ENCODE measurements at regions not wholly inside any gene's neighbourhood (a gene's known extent, or its start where the extent isn't known, plus 50 kb on each side); places are given as distances from the start of the nearest gene placed in this dataset.
"Not testable (repeated sequence)": the region's sequence is repeated elsewhere in the genome, so short reads cannot be mapped to it uniquely, and the experiment has no call there.

DNA sequence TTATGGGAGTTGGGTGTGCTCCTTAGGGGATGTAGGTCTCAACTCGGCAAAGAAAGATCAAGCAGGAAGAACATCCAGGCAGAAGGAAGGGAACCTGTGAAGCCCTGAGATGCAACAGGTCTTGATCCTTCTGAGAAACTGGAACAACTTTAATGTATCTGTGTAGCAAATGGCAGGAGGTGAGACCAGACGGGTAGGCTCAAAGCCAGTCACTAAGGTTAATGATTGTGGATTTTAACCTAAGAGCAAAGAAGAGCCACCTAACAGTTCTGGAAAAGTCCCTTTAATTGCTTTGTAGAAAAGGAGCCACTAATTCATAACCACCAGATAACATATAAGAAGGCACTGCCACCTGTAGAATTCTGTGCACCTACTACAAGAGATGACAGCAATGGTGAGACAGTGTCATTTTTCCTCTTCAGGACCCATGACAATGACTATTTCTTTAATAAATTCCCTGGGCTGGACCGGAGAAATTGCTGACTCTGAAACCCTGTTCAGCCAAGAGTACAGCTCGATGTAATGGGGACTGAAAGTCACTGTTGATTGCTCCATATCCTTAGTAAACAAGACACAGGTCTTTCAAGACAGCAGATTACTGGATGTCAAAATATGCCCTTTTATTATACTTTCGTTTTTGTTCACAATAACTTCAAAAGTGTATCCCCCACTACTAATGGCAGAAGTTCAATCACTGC is 326.2 kb downstream of the CBLN4 start:
- no peak for FAIRE-seq

DNA sequence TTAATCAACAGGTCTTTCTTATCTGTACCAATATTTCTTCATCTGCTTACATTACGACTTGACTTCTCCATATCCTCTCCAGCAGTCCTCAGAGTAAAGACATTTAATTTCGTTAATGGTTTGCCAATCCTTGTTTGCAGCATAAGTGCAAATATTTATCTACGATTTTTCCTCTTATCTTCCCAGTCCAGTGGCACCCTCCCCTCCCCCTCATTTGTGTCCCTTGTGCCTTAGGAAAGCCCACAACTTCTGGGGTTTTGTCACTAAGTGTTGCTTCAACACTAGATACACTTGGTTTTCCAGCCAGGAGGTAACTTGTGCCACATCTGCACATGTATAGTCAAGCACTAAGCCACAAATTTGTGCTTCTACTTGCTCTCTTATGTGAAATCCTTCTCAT is 327.2 kb downstream of the CBLN4 start:
- FAIRE-seq, result no peak

DNA sequence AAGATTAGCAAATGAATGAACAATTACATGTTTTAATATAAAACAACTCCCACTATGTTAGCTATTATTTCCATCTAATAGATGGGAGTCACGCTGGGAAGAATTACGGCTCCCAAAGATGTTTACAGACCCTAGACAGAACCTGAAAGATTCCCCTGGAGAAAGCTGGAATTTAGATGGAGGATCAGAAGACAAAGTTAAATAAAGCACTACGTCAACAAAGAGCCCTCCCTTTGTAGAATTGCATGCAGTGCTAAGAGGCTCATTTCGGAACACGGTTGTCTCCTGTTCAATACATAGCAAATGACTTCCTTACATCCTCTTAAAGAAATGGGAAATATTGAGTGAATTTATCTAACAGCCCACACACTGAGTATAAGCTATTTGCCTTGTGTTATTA is 328.3 kb downstream of the CBLN4 start:
- FAIRE-seq, result no peak

DNA sequence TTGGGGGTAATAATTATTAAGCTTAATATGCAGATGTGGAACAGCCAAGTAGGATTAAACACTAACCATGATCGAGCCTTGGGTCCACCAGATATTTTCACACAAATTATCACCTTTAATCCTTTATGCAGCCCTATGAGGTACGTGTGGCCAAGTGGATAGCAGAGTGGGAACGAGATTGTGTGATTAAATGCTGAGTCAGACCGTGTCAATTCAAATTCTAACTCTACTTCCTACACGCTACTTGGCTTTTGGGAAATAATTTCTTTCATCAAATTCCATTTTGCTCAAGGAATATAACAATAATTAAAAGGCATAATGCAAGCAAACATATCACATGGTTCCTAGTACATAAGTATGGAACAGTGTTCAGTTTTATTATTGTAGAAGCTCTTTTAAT is 329.2 kb downstream of the CBLN4 start:
- no peak for FAIRE-seq

DNA sequence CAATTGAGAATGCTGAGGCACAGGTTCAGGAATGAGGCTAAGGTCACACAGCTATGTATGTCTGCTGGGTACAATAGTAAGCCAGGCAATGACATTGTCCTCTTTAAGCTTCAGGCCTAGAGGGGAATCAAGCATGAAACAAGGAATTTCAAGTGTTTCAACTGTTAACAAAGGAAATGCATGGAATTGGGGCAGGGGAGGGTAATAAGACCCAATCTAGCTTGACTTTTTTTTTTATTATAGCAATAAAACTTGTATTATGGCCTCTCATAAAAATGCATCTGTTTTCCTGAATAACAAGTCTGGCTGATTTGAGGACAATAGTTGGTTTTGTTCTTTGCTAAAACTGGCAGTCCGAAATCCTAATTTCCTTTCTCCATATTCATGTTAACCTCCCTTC is 336.7 kb downstream of the CBLN4 start:
- no peak for FAIRE-seq

DNA sequence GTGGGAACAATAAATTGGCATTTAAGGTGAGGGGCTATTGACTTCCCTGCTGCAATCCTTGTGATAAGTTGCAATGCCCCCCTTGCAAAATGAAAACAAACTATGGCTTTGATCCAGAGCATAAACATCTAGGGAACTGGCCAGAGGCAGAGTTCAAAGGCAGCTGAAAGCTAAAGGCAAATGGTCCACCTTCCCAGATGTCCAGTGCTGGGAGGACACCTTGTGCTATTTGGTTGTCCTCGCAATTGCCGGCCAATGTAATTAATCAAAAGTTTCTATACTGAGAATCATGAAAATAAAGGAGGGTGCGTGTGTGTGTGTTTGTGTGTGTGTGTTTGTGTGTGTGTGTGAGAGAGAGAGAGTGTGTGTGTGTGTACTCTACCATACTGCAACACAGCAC is 337.4 kb downstream of the CBLN4 start:
- FAIRE-seq, result no peak

DNA sequence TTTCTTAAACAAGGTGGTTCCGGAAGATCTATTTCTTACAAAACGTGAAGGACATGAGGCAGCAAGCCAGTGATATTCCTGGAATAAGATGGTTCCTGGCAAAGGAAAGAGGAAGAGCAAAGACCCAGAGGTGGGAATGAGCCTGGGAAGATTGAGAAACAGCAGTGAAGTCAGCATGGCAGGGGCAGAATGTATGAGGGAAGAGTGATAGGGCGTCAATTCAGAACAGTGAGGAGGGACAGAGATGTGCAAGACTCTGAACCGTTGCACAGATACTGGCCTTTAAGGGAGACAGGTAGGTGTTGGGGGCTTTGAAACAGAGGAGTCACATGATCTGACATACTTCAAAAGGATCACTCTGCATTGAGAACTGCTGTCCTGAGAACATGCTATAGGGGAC is 338.3 kb downstream of the CBLN4 start:
- no peak for FAIRE-seq

DNA sequence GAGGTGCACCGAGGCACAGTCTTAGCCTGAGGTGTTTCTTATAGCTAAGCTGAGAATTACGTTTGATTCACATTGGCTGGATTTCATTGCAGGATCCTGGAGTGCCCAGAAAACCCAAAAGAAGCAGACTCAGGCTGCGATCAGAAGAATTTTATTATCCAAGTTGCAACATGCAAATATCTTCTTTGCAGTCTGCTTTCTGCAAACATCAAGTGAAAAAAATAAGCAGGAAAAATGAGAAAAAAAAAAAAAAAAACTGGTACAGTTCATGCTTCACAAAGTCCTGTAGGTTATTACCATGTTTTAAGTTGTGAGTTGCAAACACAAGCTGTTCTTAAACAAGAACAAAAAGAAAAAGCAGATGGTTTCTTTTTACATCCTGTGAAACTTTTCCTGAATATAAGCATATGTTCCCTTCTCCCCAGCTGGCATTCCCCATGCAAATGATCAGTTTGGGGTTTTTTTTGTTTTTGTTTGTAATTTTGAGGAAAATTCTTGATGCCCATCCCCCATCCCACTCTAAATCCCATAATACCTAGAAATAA is 349.0 kb downstream of the CBLN4 start:
- FAIRE-seq, result no peak

DNA sequence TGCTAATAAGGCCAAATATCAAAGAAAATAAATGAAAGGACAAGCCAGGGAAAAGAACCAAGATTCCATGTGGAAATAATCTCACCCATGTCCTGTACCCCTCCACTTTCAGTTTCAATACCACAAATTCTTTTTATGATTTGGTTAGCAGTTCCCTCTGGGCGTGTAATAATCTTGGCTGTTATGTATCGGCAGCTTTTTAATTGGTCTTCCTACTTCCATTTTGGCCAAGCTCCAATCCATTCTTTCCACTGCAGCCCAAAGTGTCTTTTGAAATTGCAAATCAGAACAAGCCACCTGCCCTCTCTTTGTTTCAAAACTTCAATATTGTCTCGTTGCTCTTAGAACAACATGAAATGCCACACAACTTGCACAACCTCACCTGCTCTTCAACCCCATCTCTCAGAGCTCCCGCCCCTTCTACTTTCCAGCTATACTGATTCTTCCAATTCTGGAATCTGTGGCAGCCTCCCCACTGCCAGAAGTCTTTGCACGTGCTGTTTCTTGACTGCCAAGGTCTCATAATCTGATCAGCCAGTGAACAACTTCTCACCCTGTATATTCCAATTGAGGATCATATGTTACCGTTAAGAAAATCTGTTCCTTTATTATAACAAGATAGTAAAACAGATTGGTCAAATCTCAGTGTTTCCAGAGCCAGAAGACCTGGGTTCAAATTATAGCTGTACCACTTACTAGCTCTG is 354.5 kb downstream of the CBLN4 start:
- FAIRE-seq, result no peak

DNA sequence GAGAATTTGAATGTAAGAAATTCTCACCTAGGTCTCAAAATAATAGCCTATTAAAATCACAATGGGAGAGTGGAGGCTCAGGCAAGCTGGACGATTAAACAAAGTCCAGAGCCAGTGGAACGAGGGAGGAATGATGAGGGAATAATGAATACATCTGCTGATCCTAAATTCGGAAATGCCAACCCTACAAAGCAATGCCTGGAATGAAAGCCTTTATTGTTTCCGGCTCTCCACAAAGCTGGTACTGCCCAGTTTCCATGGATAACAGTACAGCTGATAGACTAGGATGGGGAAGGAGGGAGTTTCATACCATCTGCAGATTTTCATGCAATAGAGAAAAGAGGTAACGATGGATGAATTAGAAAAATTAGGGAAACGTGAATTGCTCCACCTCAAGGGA is 356.1 kb downstream of the CBLN4 start:
- no peak for FAIRE-seq

DNA sequence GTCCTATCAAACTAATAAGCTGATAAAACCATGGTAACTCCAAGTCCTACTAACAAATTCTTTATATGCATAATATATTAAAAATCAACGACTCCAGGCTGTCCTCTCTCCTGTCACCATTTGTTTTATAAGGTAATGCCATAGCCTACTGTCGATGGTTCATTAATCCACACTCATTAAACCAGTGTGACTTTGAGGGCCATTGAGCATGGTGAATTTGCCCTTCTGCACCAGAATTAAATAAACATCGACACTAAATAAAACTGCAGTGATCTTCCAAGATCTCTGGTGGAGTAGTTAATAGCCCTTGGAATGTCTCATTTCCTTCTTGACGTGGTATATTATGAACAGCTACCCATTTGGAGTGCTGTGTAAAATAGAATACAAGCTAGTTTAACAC is 358.5 kb downstream of the CBLN4 start:
- no peak for FAIRE-seq

DNA sequence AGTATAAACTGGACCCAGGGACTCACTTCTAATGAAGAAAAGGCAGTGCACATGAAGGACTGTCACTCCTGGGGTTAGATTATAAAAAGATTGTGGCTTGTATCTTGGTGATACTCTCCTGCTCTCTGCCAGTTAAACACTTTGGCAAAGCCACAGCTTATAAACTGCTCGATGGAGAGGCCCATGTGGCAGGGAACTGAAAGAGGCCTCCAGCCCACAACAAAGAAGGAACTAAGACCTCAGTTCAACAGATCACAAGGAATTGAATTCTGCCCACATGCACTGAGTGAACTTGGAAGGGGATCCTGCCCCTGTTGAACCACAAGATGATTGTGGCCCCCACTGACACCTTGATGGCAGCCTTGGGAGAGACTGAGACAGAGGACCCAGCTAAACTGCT is 363.8 kb downstream of the CBLN4 start:
- no peak for FAIRE-seq

DNA sequence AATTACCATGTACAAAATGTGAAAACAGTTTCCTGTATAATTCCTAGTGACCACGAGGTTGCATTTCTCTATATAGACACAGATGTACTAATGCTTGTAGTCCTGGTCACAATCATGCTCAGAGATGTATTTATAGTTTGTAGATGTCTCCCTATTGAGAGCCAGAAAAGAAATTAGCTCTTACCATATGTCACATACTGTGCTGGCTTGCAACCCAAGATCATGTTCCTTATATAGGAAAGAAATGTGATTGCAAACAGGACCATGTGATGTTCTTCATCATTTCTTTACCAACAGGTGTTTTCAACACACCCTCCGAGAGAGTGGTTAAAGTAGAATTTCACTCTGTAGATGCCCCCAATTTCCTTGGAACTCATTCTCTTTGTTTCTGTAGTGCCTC is 369.4 kb downstream of the CBLN4 start:
- FAIRE-seq, result no peak

DNA sequence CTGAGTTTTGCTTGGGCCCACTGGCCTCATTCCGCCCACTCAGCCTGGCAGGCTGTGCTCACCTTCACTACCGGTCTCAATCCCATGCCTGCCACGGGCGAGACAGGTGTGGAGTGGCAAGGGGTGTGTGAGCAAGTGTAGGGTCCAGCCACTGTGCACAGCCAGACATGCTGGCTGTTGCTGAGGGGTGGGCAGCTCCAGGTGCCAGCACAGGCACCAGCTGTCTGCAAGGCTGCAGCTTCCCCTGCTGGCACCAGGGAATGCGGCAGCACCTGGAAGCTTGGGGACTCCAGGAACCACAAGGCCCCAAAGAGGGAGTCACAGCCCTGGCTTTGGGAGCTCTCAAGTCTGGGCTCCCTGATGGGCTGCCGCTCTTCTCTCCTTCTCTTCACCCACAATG is 372.7 kb downstream of the CBLN4 start:
- FAIRE-seq, result no peak

DNA sequence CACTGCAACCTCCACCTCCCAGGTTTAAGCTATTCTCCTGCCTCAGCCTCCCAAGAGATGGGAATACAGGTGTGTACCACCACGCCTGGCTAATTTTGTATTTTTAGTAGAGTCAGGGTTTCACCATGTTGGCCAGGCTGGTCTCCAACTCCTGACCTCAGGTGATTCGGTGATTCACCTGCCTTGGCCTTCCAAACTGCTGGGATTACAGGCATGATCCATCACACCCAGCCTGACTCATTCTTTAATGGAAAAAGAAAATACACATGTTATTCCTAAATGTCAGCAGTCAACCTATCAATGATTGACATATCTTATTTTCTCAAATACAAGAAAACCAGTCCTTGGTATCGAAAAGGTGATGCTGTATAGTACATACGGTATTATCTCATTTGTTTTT is 376.2 kb downstream of the CBLN4 start:
- not testable (repeated sequence) for FAIRE-seq

DNA sequence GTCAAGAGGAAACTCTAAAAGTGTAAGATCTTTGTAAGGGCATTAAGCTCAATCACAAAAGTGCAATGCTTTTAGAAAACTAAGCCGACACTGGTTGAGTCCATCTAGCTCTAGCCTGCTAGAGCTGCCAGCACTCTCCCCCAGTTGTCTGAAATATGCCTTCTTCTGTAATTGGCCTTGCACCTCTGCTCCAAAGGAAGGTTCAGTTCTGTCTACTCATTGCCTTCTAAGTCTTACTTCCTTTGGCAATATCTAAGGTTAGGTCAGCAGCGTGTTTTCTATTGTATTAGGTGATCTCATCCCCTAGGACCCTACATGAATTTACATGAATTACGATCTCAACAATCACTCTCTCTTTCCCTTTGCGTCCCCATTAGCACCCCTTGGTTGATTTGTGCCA is 378.6 kb downstream of the CBLN4 start:
- no peak for FAIRE-seq

DNA sequence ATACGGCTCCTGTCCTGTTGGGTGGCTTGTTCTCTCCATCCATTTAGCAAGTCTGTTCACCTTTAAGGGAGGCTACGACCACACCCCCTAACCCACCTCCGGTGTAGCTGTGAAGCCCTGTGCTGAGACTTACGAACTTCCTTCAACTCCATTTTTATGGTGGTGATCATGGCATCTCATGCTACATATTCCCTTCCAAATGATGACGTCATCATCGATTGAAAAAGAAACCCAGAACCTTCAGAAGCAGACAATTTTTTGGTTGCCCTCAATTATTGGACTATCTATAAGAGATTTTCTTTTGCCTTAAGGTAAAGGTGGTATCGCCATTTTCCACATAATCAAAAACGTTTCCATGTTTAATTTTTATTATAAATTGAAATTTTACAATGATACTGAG is 389.0 kb downstream of the CBLN4 start:
- FAIRE-seq, result no peak

DNA sequence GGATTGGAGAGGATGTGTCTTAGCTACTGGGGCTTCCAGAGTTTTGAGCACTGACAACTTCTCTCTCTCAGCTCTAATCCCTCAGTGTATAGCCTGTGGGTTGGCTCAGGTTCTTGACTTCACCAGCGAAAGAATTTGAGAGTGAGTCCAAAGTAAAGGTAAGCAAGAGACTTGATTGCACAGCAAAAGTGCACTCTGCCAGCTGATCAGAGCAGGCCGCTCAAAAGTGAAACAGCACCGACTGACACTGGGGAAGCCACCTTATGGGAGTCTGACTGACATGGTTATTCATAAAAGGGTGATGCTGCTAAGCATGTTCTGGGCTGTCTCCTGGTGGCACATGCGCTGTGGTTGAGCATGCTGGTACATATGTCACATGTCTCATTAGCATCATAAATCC is 389.5 kb downstream of the CBLN4 start:
- no peak for FAIRE-seq

DNA sequence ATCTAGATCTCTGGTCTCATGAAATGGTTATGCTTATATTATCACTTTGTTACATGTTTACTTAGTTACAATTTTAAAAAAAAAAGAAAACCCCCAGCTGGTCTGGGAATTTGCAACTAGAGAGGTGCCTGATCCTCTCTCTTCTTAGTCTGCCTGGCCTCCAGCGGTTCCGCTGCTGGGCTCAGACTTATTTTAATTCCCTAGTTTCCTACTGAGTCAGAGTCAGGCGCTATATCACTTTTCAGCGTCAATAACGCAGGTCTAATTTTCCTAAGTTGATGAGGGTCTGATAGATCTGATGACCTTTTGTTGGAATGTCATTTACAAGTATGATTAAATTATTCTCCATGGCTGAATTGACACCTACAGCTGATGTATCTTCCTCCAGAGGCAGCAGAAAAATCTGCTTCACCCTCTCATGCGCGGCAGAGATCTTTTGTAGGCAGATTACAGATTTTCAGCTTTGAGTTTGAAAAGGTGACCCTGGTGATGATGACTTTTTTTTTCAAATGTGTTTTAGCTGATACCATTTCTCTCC is 391.0 kb downstream of the CBLN4 start:
- FAIRE-seq, result no peak

DNA sequence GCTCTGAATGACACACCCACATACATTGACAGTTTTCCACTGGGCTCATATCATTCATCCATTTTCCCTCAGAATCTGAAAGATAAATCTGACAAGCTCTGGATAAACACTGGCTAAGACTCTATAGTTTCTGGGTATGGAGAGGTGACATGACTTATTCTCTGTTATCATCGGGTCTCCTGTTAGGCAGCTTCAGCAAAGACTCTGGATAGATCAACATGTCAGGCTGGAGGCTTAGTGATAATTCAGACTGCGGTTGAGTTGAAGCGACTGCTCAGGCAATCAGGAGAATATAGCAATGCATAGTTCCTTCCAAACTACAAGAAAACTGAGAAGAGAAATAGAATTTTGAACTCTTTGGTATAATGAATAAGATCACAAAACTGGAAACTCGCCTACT is 394.6 kb downstream of the CBLN4 start:
- FAIRE-seq, result no peak

DNA sequence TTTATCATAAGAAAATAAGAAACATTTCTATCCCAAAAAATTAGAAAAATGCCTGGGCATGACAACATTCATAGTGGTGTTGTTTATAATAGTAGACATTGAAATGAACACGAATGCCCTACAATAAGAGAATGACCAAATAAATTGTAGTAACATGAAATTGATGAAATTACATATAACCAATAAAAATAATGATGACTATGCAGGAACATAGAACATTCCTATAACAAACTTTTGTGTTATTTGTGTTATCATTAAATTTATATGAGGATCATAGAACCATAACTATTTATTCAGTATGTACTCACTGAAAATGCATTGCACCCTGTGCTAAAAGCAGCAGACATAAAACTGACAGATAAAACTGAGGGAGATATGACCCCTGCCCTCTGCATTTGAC is 399.7 kb downstream of the CBLN4 start:
- no peak for FAIRE-seq

DNA sequence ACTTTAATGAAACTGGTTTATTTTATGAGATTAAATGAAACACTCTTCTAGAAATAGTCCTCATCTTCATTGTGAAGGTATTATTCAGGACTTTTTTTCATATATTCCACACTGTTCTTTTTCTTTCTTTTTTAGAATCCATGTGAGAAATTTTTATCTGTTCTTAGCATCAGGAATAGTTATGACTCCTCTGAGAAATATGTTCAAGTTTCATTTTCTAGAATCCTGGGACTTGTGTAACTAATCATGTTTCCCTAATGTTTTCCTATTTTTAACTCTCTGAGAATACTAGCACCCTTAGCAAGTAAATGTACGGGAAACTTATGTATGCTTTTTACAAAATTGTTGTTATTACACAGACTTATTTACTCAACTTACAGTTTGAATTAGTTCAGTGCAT is 407.8 kb downstream of the CBLN4 start:
- no peak for FAIRE-seq

DNA sequence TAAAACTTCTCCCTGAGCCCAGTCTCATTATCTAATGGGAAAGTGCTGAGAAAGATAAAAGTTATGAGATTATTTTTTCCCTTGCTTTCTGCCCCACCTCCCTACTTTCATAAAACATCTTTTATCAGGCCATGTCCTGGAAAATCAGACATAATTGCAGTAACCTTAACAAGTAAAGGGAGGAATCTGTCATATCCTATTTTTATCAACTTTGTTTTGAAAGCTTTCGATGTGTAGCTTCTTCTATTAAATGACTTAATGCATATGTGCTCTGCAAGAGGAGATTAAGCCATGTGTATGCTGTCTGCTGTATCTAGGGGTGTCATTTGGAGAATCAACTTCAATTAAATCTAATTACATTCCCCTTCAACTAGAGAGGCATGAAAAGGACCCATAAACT is 408.9 kb downstream of the CBLN4 start:
- FAIRE-seq, result no peak

DNA sequence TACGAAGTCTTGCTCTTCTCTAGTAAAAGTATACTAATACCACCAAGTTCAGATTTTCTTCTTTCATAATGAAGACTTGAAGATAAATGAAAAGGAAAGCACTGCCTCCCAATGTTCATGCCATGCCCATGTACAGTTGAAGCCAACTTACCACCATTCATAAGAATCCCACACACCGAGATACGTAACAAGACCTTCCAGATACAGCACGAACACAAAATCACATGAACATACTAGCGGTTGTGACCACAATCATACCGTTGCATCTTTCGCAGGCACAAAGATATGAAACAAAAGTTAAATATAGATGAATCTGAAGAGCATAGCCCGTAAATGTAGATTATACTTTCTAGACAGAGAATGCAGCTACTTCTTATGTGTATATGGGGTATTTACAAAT is 412.5 kb downstream of the CBLN4 start:
- FAIRE-seq, result no peak

DNA sequence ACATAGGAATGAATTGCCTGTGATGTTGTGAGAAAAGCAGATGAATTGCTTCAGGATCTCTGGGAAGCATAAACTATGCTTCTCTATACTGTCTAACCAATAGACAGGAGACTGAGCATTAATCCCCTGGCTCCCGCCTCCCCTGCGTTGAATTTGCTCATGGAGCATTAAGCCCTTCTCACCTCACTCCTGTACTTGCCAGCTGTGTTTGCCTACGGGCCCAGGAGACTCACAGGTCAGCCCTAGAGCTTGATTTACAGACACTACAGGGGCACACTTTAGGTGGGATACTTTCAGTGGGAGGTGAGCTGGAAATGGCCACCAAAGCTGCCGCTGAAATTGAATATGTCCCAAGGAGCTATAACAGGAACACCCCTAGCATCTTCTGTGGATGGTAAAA is 418.7 kb downstream of the CBLN4 start:
- no peak for FAIRE-seq
